AG10803 (cell line): ENCODE measurements at regions not wholly inside any gene's neighbourhood (a gene's known extent, or its start where the extent isn't known, plus 50 kb on each side); places are given as distances from the start of the nearest gene placed in this dataset.

Source experiments
- DNase-seq: peaks from one replicate; pipeline ENCODE4 v3.0.0; 2010; ENCODE audit warnings: low read depth
- H3K4me3 ChIP-seq: 2 replicates; pipeline ENCODE4 v1.5.1; 2011; ENCODE audit warnings: mild to moderate bottlenecking, low read length, control low read depth
- CTCF ChIP-seq: conservative IDR thresholded peaks from 2 replicates; pipeline ENCODE4 v1.5.1; 2011; ENCODE audit warnings: mild to moderate bottlenecking, low read length, control low read depth, inconsistent platforms

- TF ChIP-seq CTCF, result no peak
- no peak for DNase-seq
- H3K4me3 ChIP-seq, result no peak overlapping the region
These were observed 108.2 kb downstream of the RTP5 start for GRCh38 chr2:241977557-241978300.

DNA sequence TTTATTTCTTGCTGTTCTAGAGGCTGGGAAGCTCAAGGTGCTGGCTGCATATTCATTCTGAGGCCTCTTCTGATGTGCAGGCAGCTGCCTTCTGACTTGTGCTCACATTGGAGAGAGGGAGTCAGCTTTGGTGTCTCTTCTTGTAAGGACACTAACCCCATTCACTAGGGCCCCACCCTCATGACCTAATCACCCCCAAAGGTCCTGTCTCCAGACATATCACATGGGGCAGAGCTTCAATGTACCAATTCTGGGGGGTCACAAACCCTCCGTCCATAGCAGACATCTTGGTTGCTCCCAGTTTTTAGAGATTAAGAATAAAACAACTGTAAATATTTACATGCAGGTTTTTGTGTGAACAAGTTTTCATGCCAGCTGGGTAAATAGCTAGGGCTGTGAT lies 109.1 kb downstream of the RTP5 start:
- no peak overlapping the region for H3K4me3 ChIP-seq
- DNase-seq, result no peak
- no peak for TF ChIP-seq CTCF

DNA sequence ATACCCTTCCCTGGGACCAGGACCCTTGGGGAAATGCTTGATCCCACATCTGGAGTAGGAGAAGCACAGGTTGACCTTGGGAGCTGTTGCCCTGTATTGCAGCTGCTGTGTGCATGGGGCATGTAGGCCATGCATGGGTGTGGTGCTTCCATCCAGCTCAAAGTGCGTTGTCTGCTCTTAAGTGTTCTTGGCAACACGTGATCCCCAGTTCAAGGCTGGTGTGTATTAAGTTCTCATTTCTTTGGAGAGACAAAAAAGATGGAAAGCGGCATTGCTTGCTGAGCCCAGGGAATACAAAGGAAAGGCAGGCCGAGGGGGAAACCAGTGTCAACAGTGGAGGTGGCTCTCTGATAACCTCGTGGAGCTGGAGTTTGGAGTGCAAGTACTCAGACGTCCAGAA lies 110.7 kb downstream of the RTP5 start:
- no peak for TF ChIP-seq CTCF
- DNase-seq, result no peak
- H3K4me3 ChIP-seq, result no peak overlapping the region

DNA sequence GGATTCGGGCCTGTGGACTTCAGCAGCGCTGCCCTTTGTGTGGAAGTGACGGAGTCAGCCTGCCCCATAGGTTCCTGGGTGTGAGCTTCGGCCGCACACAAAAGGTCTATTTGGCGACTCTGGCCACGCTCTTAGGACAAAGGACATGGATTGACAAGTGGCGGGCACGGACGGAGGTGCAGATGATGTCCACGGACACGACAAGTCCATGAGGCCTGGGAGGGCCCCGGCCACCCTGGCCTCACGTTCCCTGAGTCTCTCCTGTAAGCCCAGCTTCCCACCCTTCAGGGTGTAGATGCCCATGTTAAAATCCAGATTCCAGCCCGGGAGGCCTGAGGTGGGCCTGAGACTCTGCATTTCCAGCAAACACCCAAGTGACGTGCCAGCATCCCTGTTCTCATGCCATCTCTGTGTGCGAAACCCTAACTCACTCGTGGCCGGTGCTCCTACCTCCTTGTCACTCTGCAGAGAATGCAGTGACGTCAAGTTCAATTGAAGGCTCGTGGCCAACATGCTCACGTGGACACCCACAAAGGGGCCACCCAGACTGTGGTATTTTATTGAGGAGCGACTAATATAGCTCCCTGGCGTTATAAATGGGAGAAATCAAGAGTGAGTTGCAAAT lies 111.7 kb downstream of the RTP5 start:
- H3K4me3 ChIP-seq, result no peak overlapping the region
- no peak for TF ChIP-seq CTCF
- DNase-seq, result no peak

GRCh38 chr2:241982706-241983570 lies 113.4 kb downstream of the RTP5 start:
- TF ChIP-seq CTCF, result no peak
- no peak for DNase-seq
- no peak overlapping the region for H3K4me3 ChIP-seq

GRCh38 chr2:241983571-241984270 lies 114.2 kb downstream of the RTP5 start:
- no peak for TF ChIP-seq CTCF
- no peak for DNase-seq
- H3K4me3 ChIP-seq, result no peak overlapping the region
